ENCODE measurements at regions not wholly inside any gene's neighbourhood (a gene's known extent, or its start where the extent isn't known, plus 50 kb on each side); places are given as distances from the start of the nearest gene placed in this dataset.

DNA sequence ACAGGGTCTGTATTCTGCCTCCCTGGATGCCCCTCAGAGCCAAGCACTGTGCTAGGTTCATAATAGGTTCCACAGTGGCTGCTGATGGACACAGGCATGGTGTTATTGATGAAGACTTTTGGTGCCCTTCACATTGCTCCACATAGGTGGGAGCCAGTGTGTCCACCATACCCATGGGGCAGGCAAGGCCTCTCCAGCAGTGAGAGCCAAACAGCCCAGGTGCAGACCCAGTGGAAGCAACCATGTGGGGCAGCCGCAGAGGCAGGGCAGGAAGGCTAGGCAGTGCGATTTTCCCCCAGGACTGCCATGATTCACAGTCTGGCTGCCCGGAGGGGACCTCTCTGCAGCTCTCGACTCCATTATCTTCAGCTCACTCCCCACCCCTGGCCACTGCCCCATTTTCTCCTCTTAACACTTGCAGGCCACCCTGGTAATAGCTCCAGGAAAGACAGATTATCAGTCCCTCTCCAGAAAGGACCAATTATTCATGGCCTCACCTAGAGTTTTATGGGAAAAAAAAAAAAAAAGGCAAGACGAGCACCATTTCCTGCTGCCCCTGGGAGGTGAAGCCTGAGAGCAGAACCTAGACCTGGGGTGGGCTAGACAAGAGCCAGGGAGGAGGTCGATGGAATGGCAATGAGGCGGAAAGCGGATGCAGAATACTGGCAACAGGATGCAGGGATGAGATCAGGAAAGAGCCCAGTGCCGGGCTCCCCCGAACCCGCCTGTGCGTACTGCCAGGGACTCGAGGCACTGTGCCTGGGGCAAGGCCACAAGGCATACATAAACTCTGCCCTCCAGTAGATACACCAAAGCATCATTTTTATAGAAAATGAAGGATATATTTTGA lies 343.0 kb upstream of the NCAM1 start:
- no peaks in the 10 kb centered on the region for H3K36me3 ChIP-seq
- no peak for TF ChIP-seq POLR2AphosphoS5 (IDR thresholded peaks at IDR 0.05; ENCODE audit: insufficient read depth in 1 of 2, low read depth in 1 of 2)
- TF ChIP-seq POLR2A (IDR thresholded peaks at IDR 0.05) = no peak
- TF ChIP-seq, protein P1, sequence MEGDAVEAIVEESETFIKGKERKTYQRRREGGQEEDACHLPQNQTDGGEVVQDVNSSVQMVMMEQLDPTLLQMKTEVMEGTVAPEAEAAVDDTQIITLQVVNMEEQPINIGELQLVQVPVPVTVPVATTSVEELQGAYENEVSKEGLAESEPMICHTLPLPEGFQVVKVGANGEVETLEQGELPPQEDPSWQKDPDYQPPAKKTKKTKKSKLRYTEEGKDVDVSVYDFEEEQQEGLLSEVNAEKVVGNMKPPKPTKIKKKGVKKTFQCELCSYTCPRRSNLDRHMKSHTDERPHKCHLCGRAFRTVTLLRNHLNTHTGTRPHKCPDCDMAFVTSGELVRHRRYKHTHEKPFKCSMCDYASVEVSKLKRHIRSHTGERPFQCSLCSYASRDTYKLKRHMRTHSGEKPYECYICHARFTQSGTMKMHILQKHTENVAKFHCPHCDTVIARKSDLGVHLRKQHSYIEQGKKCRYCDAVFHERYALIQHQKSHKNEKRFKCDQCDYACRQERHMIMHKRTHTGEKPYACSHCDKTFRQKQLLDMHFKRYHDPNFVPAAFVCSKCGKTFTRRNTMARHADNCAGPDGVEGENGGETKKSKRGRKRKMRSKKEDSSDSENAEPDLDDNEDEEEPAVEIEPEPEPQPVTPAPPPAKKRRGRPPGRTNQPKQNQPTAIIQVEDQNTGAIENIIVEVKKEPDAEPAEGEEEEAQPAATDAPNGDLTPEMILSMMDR (IDR thresholded peaks at IDR 0.05) = no peak
- peaks cover 10% of the 10 kb centered on the region for H3K4me1 ChIP-seq
- intact Hi-C loops (cut with DNase I) = no loop called here
- H3K4me3 ChIP-seq = no peak overlapping the region
- H3K9me3 ChIP-seq = no peaks in the 10 kb centered on the region
- no peaks in the 10 kb centered on the region for H3K27me3 ChIP-seq
- no peak for DNase-seq (ENCODE audit: extremely low spot score in 2 of 2)
- no peak overlapping the region for H3K27ac ChIP-seq

DNA sequence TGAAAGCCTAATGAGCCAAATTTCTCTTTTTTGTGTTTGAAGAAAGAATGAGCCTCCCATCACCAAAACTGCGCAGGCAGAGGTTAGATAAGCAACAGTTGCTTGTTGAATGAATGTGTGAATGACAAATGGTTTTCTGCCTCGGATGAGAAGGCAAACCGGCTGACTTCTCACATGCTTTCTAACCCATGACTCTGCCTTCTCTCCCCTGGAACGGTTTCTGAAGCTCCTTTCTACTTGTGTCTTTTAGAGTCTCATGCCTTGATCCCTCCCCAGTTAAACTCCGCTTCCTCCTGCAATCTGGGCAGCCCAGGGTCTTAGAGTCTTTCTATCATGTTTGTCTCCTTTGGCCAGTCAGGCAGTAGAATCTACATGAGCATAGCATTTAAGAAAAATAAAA lies 342.1 kb upstream of the NCAM1 start:
- Histone ChIP-seq H3K36me3 (no peaks in the 10 kb centered on the region), H3K27ac (no peak overlapping the region), H3K4me3 (no peak overlapping the region), H3K9me3 (no peaks in the 10 kb centered on the region), H3K27me3 (no peaks in the 10 kb centered on the region), H3K4me1 (peaks cover 6% of the 10 kb centered on the region)
- DNase-seq (ENCODE audit: extremely low spot score in 2 of 2) = no peak
- TF ChIP-seq POLR2AphosphoS5 (IDR thresholded peaks at IDR 0.05; ENCODE audit: insufficient read depth in 1 of 2, low read depth in 1 of 2) (no peak), POLR2A (IDR thresholded peaks at IDR 0.05) (no peak)
- TF ChIP-seq, protein P1 (IDR thresholded peaks at IDR 0.05) = no peak
- intact Hi-C loops (cut with DNase I) = no loop called here

DNA sequence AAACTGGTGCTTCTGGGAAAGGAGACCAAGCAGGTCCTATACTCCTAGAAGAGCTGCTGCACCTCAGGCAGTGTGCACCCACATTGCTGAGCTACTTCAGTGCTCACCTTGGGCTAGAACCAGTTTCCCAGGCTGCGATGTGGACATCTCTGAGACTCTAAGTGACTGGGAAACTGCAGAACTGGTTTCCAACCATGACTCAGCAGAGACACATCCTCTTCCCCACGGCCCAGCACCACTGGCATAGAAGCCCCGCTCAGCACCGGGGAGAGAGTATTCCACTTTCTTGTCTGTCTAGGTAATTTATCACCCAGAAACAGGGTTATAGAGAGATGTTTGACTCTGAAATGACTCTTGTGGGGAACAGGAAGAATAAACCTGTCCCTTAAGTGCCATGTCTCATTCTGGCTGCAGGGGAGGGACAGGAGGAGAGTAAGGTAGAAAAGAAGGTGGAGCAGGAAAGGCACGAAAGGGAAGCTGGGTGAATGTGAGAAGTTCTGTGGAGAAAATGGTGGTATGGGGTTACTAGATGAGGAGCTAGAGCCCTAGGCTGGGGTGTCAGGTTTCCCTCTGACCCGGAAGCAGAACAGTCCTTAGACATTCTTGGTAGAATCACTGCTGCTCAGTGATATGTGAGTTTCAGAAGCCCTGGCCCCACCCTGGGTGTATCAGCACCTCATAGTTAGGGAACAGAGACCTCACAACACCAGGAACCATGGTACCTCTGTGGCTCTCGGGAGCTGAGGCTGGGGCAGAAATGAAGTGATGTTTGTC lies 340.4 kb upstream of the NCAM1 start:
- intact Hi-C loops (cut with DNase I) = no loop called here
- no peak overlapping the region for H3K4me3 ChIP-seq
- H3K27me3 ChIP-seq = no peaks in the 10 kb centered on the region
- no peak overlapping the region for H3K27ac ChIP-seq
- H3K36me3 ChIP-seq = no peaks in the 10 kb centered on the region
- peaks cover 22% of the 10 kb centered on the region for H3K4me1 ChIP-seq
- H3K9me3 ChIP-seq = no peaks in the 10 kb centered on the region
- no peak for DNase-seq (ENCODE audit: extremely low spot score in 2 of 2)
- TF ChIP-seq, protein P1 (IDR thresholded peaks at IDR 0.05) = no peak
- no peak for TF ChIP-seq POLR2A (IDR thresholded peaks at IDR 0.05)
- TF ChIP-seq POLR2AphosphoS5 (IDR thresholded peaks at IDR 0.05; ENCODE audit: insufficient read depth in 1 of 2, low read depth in 1 of 2) = no peak

DNA sequence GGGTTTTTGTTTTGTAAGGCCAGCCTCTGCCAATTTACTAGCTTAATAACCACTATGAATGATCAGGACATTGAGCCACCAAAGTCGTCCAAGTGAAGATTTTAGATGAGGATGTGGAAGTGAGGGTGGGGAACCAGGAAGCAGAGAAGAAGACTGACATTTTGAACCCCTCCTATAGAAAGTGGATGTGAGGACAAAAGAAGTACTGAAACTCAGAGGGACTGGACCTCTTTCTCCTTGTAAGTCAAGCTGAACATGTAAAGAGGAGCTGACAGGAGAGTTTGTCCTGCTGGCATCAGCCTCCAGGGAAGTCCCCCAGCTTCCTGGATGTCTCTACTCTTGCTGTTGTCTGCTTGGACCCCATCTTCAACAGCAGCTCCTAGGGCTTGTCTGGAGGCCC lies 338.2 kb upstream of the NCAM1 start:
- intact Hi-C loops (cut with DNase I) = no loop called here
- DNase-seq (ENCODE audit: extremely low spot score in 2 of 2) = no peak
- H3K36me3 ChIP-seq = no peaks in the 10 kb centered on the region
- H3K4me1 ChIP-seq = peaks cover 22% of the 10 kb centered on the region
- no peaks in the 10 kb centered on the region for H3K27me3 ChIP-seq
- no peak overlapping the region for H3K27ac ChIP-seq
- H3K9me3 ChIP-seq = no peaks in the 10 kb centered on the region
- H3K4me3 ChIP-seq = no peak overlapping the region
- TF ChIP-seq, protein P1 (IDR thresholded peaks at IDR 0.05) = no peak
- TF ChIP-seq POLR2A (IDR thresholded peaks at IDR 0.05) (no peak), POLR2AphosphoS5 (IDR thresholded peaks at IDR 0.05; ENCODE audit: insufficient read depth in 1 of 2, low read depth in 1 of 2) (no peak)

Data from vagina (tissue), 2 donors.